ENCODE measurements at regions not wholly inside any gene's neighbourhood (a gene's known extent, or its start where the extent isn't known, plus 50 kb on each side); places are given as distances from the start of the nearest gene placed in this dataset.
"Not testable (repeated sequence)": the region's sequence is repeated elsewhere in the genome, so short reads cannot be mapped to it uniquely, and the experiment has no call there.

GRCh38 chr22:48423481-48423911 is 1404.2 kb downstream of the BRD1 start:
- Mint-ChIP-seq H3K27me3 (ENCODE audit: low read depth) (peaks cover 3% of the 10 kb centered on the region), H3K9me3 (no peaks in the 10 kb centered on the region), H3K27ac (no peak overlapping the region), H3K4me1 (ENCODE audit: low read depth) (no peaks in the 10 kb centered on the region), H3K36me3 (ENCODE audit: low read depth) (no peaks in the 10 kb centered on the region), H3K4me3 (no peak overlapping the region)
- DNase-seq, result no peak
- intact Hi-C loops (cut with micrococcal nuclease), result no loop called here
- CTCF ChIA-PET, result no interaction called here

- Mint-ChIP-seq H3K36me3 (ENCODE audit: low read depth) (no peaks in the 10 kb centered on the region), H3K4me1 (ENCODE audit: low read depth) (no peaks in the 10 kb centered on the region), H3K4me3 (no peak overlapping the region), H3K27me3 (ENCODE audit: low read depth) (peaks cover 3% of the 10 kb centered on the region), H3K27ac (no peak overlapping the region), H3K9me3 (no peaks in the 10 kb centered on the region)
- DNase-seq, result no peak
- CTCF ChIA-PET, result no interaction called here
- intact Hi-C loops (cut with micrococcal nuclease), result no loop called here
Observed at GRCh38 chr22:48422900-48423480, 1404.7 kb downstream of the BRD1 start.

- H3K9me3 Mint-ChIP-seq, result no peaks in the 10 kb centered on the region
- no peak for DNase-seq
- CTCF ChIA-PET, result no interaction called here
- H3K36me3 Mint-ChIP-seq (ENCODE audit: low read depth), result no peaks in the 10 kb centered on the region
- no peaks in the 10 kb centered on the region for H3K4me1 Mint-ChIP-seq (ENCODE audit: low read depth)
- H3K27me3 Mint-ChIP-seq (ENCODE audit: low read depth), result peaks cover 3% of the 10 kb centered on the region
- no peak overlapping the region for H3K27ac Mint-ChIP-seq
- intact Hi-C loops (cut with micrococcal nuclease), result no loop called here
- no peak overlapping the region for H3K4me3 Mint-ChIP-seq
Observed at GRCh38 chr22:48418831-48419230, 1408.8 kb downstream of the BRD1 start.

- H3K36me3 Mint-ChIP-seq (ENCODE audit: low read depth), result no peaks in the 10 kb centered on the region
- no peaks in the 10 kb centered on the region for H3K4me1 Mint-ChIP-seq (ENCODE audit: low read depth)
- CTCF ChIA-PET, result no interaction called here
- H3K27ac Mint-ChIP-seq, result no peak overlapping the region
- H3K9me3 Mint-ChIP-seq, result no peaks in the 10 kb centered on the region
- H3K4me3 Mint-ChIP-seq, result no peak overlapping the region
- DNase-seq, result no peak
- peaks cover 3% of the 10 kb centered on the region for H3K27me3 Mint-ChIP-seq (ENCODE audit: low read depth)
- intact Hi-C loops (cut with micrococcal nuclease), result no loop called here
Observed at GRCh38 chr22:48417225-48418070, 1410.2 kb downstream of the BRD1 start.

- Mint-ChIP-seq H3K4me3 (no peak overlapping the region), H3K27ac (no peak overlapping the region), H3K9me3 (no peaks in the 10 kb centered on the region), H3K4me1 (ENCODE audit: low read depth) (no peaks in the 10 kb centered on the region), H3K36me3 (ENCODE audit: low read depth) (no peaks in the 10 kb centered on the region), H3K27me3 (ENCODE audit: low read depth) (peaks cover 3% of the 10 kb centered on the region)
- DNase-seq, result no peak
- intact Hi-C loops (cut with micrococcal nuclease), result no loop called here
- CTCF ChIA-PET, result no interaction called here
Observed at GRCh38 chr22:48416396-48417224, 1411.1 kb downstream of the BRD1 start.

GRCh38 chr22:48415520-48415919 is 1412.2 kb downstream of the BRD1 start:
- Mint-ChIP-seq H3K27me3 (ENCODE audit: low read depth) (peaks cover 6% of the 10 kb centered on the region), H3K9me3 (no peaks in the 10 kb centered on the region), H3K4me3 (no peak overlapping the region), H3K4me1 (ENCODE audit: low read depth) (no peaks in the 10 kb centered on the region), H3K36me3 (ENCODE audit: low read depth) (no peaks in the 10 kb centered on the region), H3K27ac (no peak overlapping the region)
- intact Hi-C loops (cut with micrococcal nuclease), result no loop called here
- no peak for DNase-seq
- CTCF ChIA-PET, result interaction anchor here (0.5 kb wide), 1 partner anchor 17 kb away, joined by 3 read pairs; no protein-coding TSS in a partner anchor

- no peak overlapping the region for H3K4me3 Mint-ChIP-seq
- H3K4me1 Mint-ChIP-seq (ENCODE audit: low read depth), result no peaks in the 10 kb centered on the region
- intact Hi-C loops (cut with micrococcal nuclease), result no loop called here
- no peaks in the 10 kb centered on the region for H3K9me3 Mint-ChIP-seq
- H3K27ac Mint-ChIP-seq, result no peak overlapping the region
- H3K27me3 Mint-ChIP-seq (ENCODE audit: low read depth), result peaks cover 4% of the 10 kb centered on the region
- CTCF ChIA-PET, result no interaction called here
- no peaks in the 10 kb centered on the region for H3K36me3 Mint-ChIP-seq (ENCODE audit: low read depth)
- no peak for DNase-seq
Observed at GRCh38 chr22:48414651-48415050, 1413.0 kb downstream of the BRD1 start.

- H3K9me3 Mint-ChIP-seq; intact Hi-C loops (cut with micrococcal nuclease); DNase-seq; H3K4me1 Mint-ChIP-seq (ENCODE audit: low read depth); H3K36me3 Mint-ChIP-seq (ENCODE audit: low read depth); CTCF ChIA-PET; H3K4me3 Mint-ChIP-seq; H3K27me3 Mint-ChIP-seq (ENCODE audit: low read depth); H3K27ac Mint-ChIP-seq: not testable (repeated sequence)
Observed at GRCh38 chr22:48412931-48413330, 1414.7 kb downstream of the BRD1 start.

- CTCF ChIA-PET, result no interaction called here
- no peak for DNase-seq
- H3K4me3 Mint-ChIP-seq, result no peak overlapping the region
- peaks cover 4% of the 10 kb centered on the region for H3K27me3 Mint-ChIP-seq (ENCODE audit: low read depth)
- H3K36me3 Mint-ChIP-seq (ENCODE audit: low read depth), result no peaks in the 10 kb centered on the region
- intact Hi-C loops (cut with micrococcal nuclease), result no loop called here
- no peaks in the 10 kb centered on the region for H3K4me1 Mint-ChIP-seq (ENCODE audit: low read depth)
- H3K27ac Mint-ChIP-seq, result no peak overlapping the region
- H3K9me3 Mint-ChIP-seq, result peaks cover 7% of the 10 kb centered on the region
Observed at GRCh38 chr22:48410536-48410935, 1417.1 kb downstream of the BRD1 start.

GRCh38 chr22:48407256-48407955 is 1420.3 kb downstream of the BRD1 start:
- Mint-ChIP-seq H3K36me3 (ENCODE audit: low read depth) (no peaks in the 10 kb centered on the region), H3K27me3 (ENCODE audit: low read depth) (peaks cover 4% of the 10 kb centered on the region), H3K27ac (no peak overlapping the region), H3K4me1 (ENCODE audit: low read depth) (no peaks in the 10 kb centered on the region), H3K9me3 (peaks cover 7% of the 10 kb centered on the region), H3K4me3 (no peak overlapping the region)
- no peak for DNase-seq
- intact Hi-C loops (cut with micrococcal nuclease), result no loop called here
- CTCF ChIA-PET, result no interaction called here

GRCh38 chr22:48406161-48406560 is 1421.5 kb downstream of the BRD1 start:
- no peak for DNase-seq
- H3K4me3 Mint-ChIP-seq, result no peak overlapping the region
- intact Hi-C loops (cut with micrococcal nuclease), result no loop called here
- H3K36me3 Mint-ChIP-seq (ENCODE audit: low read depth), result no peaks in the 10 kb centered on the region
- H3K27me3 Mint-ChIP-seq (ENCODE audit: low read depth), result peaks cover 2% of the 10 kb centered on the region
- peaks cover 7% of the 10 kb centered on the region for H3K9me3 Mint-ChIP-seq
- CTCF ChIA-PET, result no interaction called here
- no peaks in the 10 kb centered on the region for H3K4me1 Mint-ChIP-seq (ENCODE audit: low read depth)
- H3K27ac Mint-ChIP-seq, result no peak overlapping the region

- H3K4me3 Mint-ChIP-seq, result no peak overlapping the region
- H3K9me3 Mint-ChIP-seq, result peaks cover 7% of the 10 kb centered on the region
- H3K27ac Mint-ChIP-seq, result no peak overlapping the region
- H3K36me3 Mint-ChIP-seq (ENCODE audit: low read depth), result no peaks in the 10 kb centered on the region
- intact Hi-C loops (cut with micrococcal nuclease), result no loop called here
- H3K27me3 Mint-ChIP-seq (ENCODE audit: low read depth), result no peaks in the 10 kb centered on the region
- DNase-seq, result no peak
- CTCF ChIA-PET, result no interaction called here
- no peaks in the 10 kb centered on the region for H3K4me1 Mint-ChIP-seq (ENCODE audit: low read depth)
Observed at GRCh38 chr22:48405741-48406140, 1421.9 kb downstream of the BRD1 start.

All from activated naive CD4-positive, alpha-beta T cell treated with anti-CD3 and anti-CD28 coated beads for 36 hours (primary cell).